ENCODE measurements at regions not wholly inside any gene's neighbourhood (a gene's known extent, or its start where the extent isn't known, plus 50 kb on each side); places are given as distances from the start of the nearest gene placed in this dataset.

- Mint-ChIP-seq H3K36me3 (ENCODE audit: low read depth) (no peaks in the 10 kb centered on the region), H3K27me3 (ENCODE audit: insufficient read depth, low read depth, poor library complexity) (no peaks in the 10 kb centered on the region), H3K4me1 (peaks cover 4% of the 10 kb centered on the region; the same call in 2 of the 3 replicates), H3K27ac (no peak overlapping the region), H3K4me3 (no peak overlapping the region), H3K9me3 (no peaks in the 10 kb centered on the region; the same call in 2 of the 3 replicates)
- no peaks in the 10 kb centered on the region for H3K79me2 ChIP-seq (replicated peaks; ENCODE audit: insufficient read depth)
- H3K4me1 ChIP-seq (ENCODE audit: insufficient read depth): no peaks in the 10 kb centered on the region
- no peaks in the 10 kb centered on the region for H3F3A ChIP-seq (replicated peaks; ENCODE audit: low read depth)
- no peak for TF ChIP-seq NANOG (IDR thresholded peaks at IDR 0.05; ENCODE audit: borderline replicate concordance)
- TF ChIP-seq, protein P1, sequence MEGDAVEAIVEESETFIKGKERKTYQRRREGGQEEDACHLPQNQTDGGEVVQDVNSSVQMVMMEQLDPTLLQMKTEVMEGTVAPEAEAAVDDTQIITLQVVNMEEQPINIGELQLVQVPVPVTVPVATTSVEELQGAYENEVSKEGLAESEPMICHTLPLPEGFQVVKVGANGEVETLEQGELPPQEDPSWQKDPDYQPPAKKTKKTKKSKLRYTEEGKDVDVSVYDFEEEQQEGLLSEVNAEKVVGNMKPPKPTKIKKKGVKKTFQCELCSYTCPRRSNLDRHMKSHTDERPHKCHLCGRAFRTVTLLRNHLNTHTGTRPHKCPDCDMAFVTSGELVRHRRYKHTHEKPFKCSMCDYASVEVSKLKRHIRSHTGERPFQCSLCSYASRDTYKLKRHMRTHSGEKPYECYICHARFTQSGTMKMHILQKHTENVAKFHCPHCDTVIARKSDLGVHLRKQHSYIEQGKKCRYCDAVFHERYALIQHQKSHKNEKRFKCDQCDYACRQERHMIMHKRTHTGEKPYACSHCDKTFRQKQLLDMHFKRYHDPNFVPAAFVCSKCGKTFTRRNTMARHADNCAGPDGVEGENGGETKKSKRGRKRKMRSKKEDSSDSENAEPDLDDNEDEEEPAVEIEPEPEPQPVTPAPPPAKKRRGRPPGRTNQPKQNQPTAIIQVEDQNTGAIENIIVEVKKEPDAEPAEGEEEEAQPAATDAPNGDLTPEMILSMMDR (conservative IDR thresholded peaks at IDR 0.05; ENCODE audit: low read depth in 2 of 2): peak; percentile 65 to 70
- no peak overlapping the region for H2AFZ ChIP-seq
- H3K9me2 ChIP-seq (ENCODE audit: insufficient read depth): peaks cover 9% of the 10 kb centered on the region
- DNase-seq (ENCODE audit: low spot score): peak; percentile 60
- H3K27ac ChIP-seq (ENCODE audit: low read depth): no peak overlapping the region
- no peak overlapping the region for H3K4me3 ChIP-seq
- no peaks in the 10 kb centered on the region for H3K36me3 ChIP-seq (ENCODE audit: insufficient read depth)
- no peaks in the 10 kb centered on the region; the same call in 1 of the 2 replicates for H4K20me1 ChIP-seq (replicated peaks; ENCODE audit: insufficient read depth)
- H3K4me2 ChIP-seq: no peak overlapping the region
- no peaks in the 10 kb centered on the region for H3K27me3 ChIP-seq (ENCODE audit: insufficient read depth)
- ATAC-seq: peak; percentile 49
These were observed 299.7 kb upstream of the FBXO33 start for GRCh38 chr14:39731912-39732311.

DNA sequence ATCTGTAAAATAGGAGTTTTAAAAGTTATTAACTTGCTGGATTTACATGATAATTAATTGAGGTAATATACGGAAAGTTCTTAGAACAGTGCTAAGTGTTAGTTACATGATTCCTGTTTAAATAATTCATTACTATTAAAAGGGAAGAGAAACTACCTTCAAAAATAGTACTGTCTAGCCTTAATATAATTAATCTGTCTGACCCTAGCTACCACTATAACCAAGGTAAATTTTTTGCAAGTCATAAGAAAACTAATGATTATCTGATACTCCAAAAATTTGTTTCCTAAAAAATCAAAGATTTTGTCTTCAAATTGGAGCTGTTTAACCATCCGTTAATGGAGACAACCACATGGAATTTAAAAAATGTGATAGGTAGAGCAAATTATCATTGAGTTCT, 294.3 kb upstream of the FBXO33 start:
- peaks cover 2% of the 10 kb centered on the region for H3K27me3 Mint-ChIP-seq (ENCODE audit: insufficient read depth, low read depth, poor library complexity)
- no peak overlapping the region for H3K4me3 Mint-ChIP-seq
- Histone ChIP-seq H3K27ac (ENCODE audit: low read depth) (no peak overlapping the region), H3K4me3 (no peak overlapping the region), H3K79me2 (replicated peaks; ENCODE audit: insufficient read depth) (no peaks in the 10 kb centered on the region), H3K4me1 (ENCODE audit: insufficient read depth) (no peaks in the 10 kb centered on the region), H3K4me2 (no peak overlapping the region), H4K20me1 (replicated peaks; ENCODE audit: insufficient read depth) (no peaks in the 10 kb centered on the region), H3K9me2 (ENCODE audit: insufficient read depth) (no peaks in the 10 kb centered on the region), H2AFZ (no peak overlapping the region), H3F3A (replicated peaks; ENCODE audit: low read depth) (no peaks in the 10 kb centered on the region), H3K27me3 (ENCODE audit: insufficient read depth) (no peaks in the 10 kb centered on the region), H3K36me3 (ENCODE audit: insufficient read depth) (no peaks in the 10 kb centered on the region)
- DNase-seq (ENCODE audit: low spot score) (no peak), ATAC-seq (no peak)
- H3K36me3 Mint-ChIP-seq (ENCODE audit: low read depth): no peaks in the 10 kb centered on the region
- H3K4me1 Mint-ChIP-seq: no peaks in the 10 kb centered on the region
- H3K27ac Mint-ChIP-seq: no peak overlapping the region
- no peaks in the 10 kb centered on the region; the same call in 2 of the 3 replicates for H3K9me3 Mint-ChIP-seq
- no peak for TF ChIP-seq CREB1 (CRISPR knock-in tag; IDR thresholded peaks at IDR 0.05; ENCODE audit: low read depth)
- TF ChIP-seq STAT1 (IDR thresholded peaks at IDR 0.05; ENCODE audit: unreplicated experiment): no peak
- no peak for TF ChIP-seq EZH2 (IDR thresholded peaks at IDR 0.05; ENCODE audit: low read depth, unreplicated experiment)
- TF ChIP-seq EZH2phosphoT487 (IDR thresholded peaks at IDR 0.05; ENCODE audit: unreplicated experiment): no peak
- TF ChIP-seq, protein P2, sequence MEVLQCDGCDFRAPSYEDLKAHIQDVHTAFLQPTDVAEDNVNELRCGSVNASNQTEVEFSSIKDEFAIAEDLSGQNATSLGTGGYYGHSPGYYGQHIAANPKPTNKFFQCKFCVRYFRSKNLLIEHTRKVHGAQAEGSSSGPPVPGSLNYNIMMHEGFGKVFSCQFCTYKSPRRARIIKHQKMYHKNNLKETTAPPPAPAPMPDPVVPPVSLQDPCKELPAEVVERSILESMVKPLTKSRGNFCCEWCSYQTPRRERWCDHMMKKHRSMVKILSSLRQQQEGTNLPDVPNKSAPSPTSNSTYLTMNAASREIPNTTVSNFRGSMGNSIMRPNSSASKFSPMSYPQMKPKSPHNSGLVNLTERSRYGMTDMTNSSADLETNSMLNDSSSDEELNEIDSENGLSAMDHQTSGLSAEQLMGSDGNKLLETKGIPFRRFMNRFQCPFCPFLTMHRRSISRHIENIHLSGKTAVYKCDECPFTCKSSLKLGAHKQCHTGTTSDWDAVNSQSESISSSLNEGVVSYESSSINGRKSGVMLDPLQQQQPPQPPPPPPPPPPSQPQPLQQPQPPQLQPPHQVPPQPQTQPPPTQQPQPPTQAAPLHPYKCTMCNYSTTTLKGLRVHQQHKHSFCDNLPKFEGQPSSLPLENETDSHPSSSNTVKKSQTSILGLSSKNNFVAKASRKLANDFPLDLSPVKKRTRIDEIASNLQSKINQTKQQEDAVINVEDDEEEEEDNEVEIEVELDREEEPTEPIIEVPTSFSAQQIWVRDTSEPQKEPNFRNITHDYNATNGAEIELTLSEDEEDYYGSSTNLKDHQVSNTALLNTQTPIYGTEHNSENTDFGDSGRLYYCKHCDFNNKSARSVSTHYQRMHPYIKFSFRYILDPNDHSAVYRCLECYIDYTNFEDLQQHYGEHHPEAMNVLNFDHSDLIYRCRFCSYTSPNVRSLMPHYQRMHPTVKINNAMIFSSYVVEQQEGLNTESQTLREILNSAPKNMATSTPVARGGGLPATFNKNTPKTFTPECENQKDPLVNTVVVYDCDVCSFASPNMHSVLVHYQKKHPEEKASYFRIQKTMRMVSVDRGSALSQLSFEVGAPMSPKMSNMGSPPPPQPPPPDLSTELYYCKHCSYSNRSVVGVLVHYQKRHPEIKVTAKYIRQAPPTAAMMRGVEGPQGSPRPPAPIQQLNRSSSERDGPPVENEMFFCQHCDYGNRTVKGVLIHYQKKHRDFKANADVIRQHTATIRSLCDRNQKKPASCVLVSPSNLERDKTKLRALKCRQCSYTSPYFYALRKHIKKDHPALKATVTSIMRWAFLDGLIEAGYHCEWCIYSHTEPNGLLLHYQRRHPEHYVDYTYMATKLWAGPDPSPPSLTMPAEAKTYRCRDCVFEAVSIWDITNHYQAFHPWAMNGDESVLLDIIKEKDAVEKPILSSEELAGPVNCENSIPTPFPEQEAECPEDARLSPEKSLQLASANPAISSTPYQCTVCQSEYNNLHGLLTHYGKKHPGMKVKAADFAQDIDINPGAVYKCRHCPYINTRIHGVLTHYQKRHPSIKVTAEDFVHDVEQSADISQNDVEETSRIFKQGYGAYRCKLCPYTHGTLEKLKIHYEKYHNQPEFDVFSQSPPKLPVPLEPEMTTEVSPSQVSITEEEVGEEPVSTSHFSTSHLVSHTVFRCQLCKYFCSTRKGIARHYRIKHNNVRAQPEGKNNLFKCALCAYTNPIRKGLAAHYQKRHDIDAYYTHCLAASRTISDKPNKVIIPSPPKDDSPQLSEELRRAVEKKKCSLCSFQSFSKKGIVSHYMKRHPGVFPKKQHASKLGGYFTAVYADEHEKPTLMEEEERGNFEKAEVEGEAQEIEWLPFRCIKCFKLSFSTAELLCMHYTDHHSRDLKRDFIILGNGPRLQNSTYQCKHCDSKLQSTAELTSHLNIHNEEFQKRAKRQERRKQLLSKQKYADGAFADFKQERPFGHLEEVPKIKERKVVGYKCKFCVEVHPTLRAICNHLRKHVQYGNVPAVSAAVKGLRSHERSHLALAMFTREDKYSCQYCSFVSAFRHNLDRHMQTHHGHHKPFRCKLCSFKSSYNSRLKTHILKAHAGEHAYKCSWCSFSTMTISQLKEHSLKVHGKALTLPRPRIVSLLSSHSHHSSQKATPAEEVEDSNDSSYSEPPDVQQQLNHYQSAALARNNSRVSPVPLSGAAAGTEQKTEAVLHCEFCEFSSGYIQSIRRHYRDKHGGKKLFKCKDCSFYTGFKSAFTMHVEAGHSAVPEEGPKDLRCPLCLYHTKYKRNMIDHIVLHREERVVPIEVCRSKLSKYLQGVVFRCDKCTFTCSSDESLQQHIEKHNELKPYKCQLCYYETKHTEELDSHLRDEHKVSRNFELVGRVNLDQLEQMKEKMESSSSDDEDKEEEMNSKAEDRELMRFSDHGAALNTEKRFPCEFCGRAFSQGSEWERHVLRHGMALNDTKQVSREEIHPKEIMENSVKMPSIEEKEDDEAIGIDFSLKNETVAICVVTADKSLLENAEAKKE (CRISPR knock-in tag; IDR thresholded peaks at IDR 0.05): no peak
- TF ChIP-seq NANOG (IDR thresholded peaks at IDR 0.05; ENCODE audit: borderline replicate concordance): no peak
- TF ChIP-seq ZNF114 (CRISPR knock-in tag; IDR thresholded peaks at IDR 0.05): no peak

Data from GM23338 (cell line).